ENCODE measurements at regions not wholly inside any gene's neighbourhood (a gene's known extent, or its start where the extent isn't known, plus 50 kb on each side); places are given as distances from the start of the nearest gene placed in this dataset.

GRCh38 chr21:27816301-27816700 is 849.4 kb upstream of the ADAMTS5 start:
- no peak for TF ChIP-seq CTCF (IDR thresholded peaks at IDR 0.05; ENCODE audit: unreplicated experiment)
- H3K9me3 Mint-ChIP-seq (ENCODE audit: low read depth, unreplicated experiment) = no peaks in the 10 kb centered on the region
- intact Hi-C loops (cut with micrococcal nuclease; ENCODE audit: unreplicated experiment) = loop anchor here (10.0 kb wide), 1 partner anchor 92 kb away; no protein-coding TSS in a partner anchor
- H3K27ac Mint-ChIP-seq (ENCODE audit: unreplicated experiment) = no peak overlapping the region
- DNase-seq = no peak
- H3K4me1 Mint-ChIP-seq (ENCODE audit: low read depth, unreplicated experiment) = peaks cover 18% of the 10 kb centered on the region
- no peak overlapping the region for H3K4me3 Mint-ChIP-seq (ENCODE audit: low read depth, unreplicated experiment)
- no TSS peak for BruUV-seq (replicated peaks)
- H3K27me3 Mint-ChIP-seq (ENCODE audit: unreplicated experiment) = no peaks in the 10 kb centered on the region
- CTCF ChIA-PET = no interaction called here
- H3K36me3 Mint-ChIP-seq (ENCODE audit: insufficient read depth, unreplicated experiment) = peaks cover 10% of the 10 kb centered on the region

- intact Hi-C loops (cut with micrococcal nuclease; ENCODE audit: unreplicated experiment) = loop anchor here (10.0 kb wide), 1 partner anchor 89 kb away; no protein-coding TSS in a partner anchor
- Mint-ChIP-seq H3K4me1 (ENCODE audit: low read depth, unreplicated experiment) (peaks cover under 1% of the 10 kb centered on the region), H3K27ac (ENCODE audit: unreplicated experiment) (no peak overlapping the region), H3K9me3 (ENCODE audit: low read depth, unreplicated experiment) (no peaks in the 10 kb centered on the region), H3K27me3 (ENCODE audit: unreplicated experiment) (no peaks in the 10 kb centered on the region), H3K4me3 (ENCODE audit: low read depth, unreplicated experiment) (no peak overlapping the region), H3K36me3 (ENCODE audit: insufficient read depth, unreplicated experiment) (peaks cover 2% of the 10 kb centered on the region)
- CTCF ChIA-PET = no interaction called here
- no TSS peak for BruUV-seq (replicated peaks)
- no peak for TF ChIP-seq CTCF (IDR thresholded peaks at IDR 0.05; ENCODE audit: unreplicated experiment)
- no peak for DNase-seq
Measured at GRCh38 chr21:27814226-27814625, 847.3 kb upstream of the ADAMTS5 start.

GRCh38 chr21:27813750-27814149 is 846.9 kb upstream of the ADAMTS5 start:
- TF ChIP-seq CTCF (IDR thresholded peaks at IDR 0.05; ENCODE audit: unreplicated experiment) = no peak

GRCh38 chr21:27813344-27813743 is 846.5 kb upstream of the ADAMTS5 start:
- CTCF ChIA-PET = interaction anchor here (1.2 kb wide), 1 partner anchor 54 kb away, joined by 3 read pairs; no protein-coding TSS in a partner anchor
- no peaks in the 10 kb centered on the region for H3K36me3 Mint-ChIP-seq (ENCODE audit: insufficient read depth, unreplicated experiment)
- BruUV-seq (replicated peaks) = no TSS peak
- no peaks in the 10 kb centered on the region for H3K4me1 Mint-ChIP-seq (ENCODE audit: low read depth, unreplicated experiment)
- H3K27me3 Mint-ChIP-seq (ENCODE audit: unreplicated experiment) = no peaks in the 10 kb centered on the region
- H3K9me3 Mint-ChIP-seq (ENCODE audit: low read depth, unreplicated experiment) = no peaks in the 10 kb centered on the region
- peak overlapping the region; percentile 27 for H3K27ac Mint-ChIP-seq (ENCODE audit: unreplicated experiment)
- TF ChIP-seq CTCF (IDR thresholded peaks at IDR 0.05; ENCODE audit: unreplicated experiment) = no peak
- no peak for DNase-seq
- H3K4me3 Mint-ChIP-seq (ENCODE audit: low read depth, unreplicated experiment) = peak overlapping the region; percentile 18
- intact Hi-C loops (cut with micrococcal nuclease; ENCODE audit: unreplicated experiment) = loop anchor here (10.0 kb wide), 1 partner anchor 89 kb away; no protein-coding TSS in a partner anchor

More at GRCh38 chr21:27813750-27814149, 846.9 kb upstream of the ADAMTS5 start:
- DNase-seq = peak; percentile 26
- CTCF ChIA-PET = no interaction called here
- Mint-ChIP-seq H3K9me3 (ENCODE audit: low read depth, unreplicated experiment) (no peaks in the 10 kb centered on the region), H3K27me3 (ENCODE audit: unreplicated experiment) (no peaks in the 10 kb centered on the region), H3K36me3 (ENCODE audit: insufficient read depth, unreplicated experiment) (no peaks in the 10 kb centered on the region), H3K4me3 (ENCODE audit: low read depth, unreplicated experiment) (peak overlapping the region; percentile 18), H3K27ac (ENCODE audit: unreplicated experiment) (peak overlapping the region; percentile 27), H3K4me1 (ENCODE audit: low read depth, unreplicated experiment) (no peaks in the 10 kb centered on the region)
- BruUV-seq (replicated peaks) = no TSS peak
- intact Hi-C loops (cut with micrococcal nuclease; ENCODE audit: unreplicated experiment) = loop anchor here (10.0 kb wide), 1 partner anchor 89 kb away; no protein-coding TSS in a partner anchor
